Aorta (tissue), 5 donors: ENCODE measurements at regions not wholly inside any gene's neighbourhood (a gene's known extent, or its start where the extent isn't known, plus 50 kb on each side); places are given as distances from the start of the nearest gene placed in this dataset.

ENCODE experiments used
- ATAC-seq: fragments of 200-7000 bp; cut with Tn5 transposase; one replicate; pipeline ENCODE4 v1.9.1; 2022; ENCODE audit warnings: moderate library complexity; ENCODE audit not compliant: low FRiP score
- DNase-seq, 2 donors: peaks; one replicate each; pipeline ENCODE4 v3.0.0-alpha.2; 2020
- H3K27ac ChIP-seq, 2 donors: one replicate each; pipeline ENCODE4 v1.5.1; 2013; ENCODE audit warnings: low read length in 2 of 2, mild to moderate bottlenecking in 2 of 2, moderate library complexity in 2 of 2, control low read depth in 1 of 2, inconsistent platforms in 1 of 2, low read depth in 1 of 2
- H3K27me3 ChIP-seq, 2 donors: one replicate each; pipeline ENCODE4 v1.6.1; 2013; ENCODE audit warnings: control low read depth in 1 of 2, low read length in 1 of 2, mild to moderate bottlenecking in 1 of 2, moderate library complexity in 1 of 2; ENCODE audit not compliant: insufficient read depth in 2 of 2, control insufficient read depth in 1 of 2
- H3K36me3 ChIP-seq, 2 donors: one replicate each; pipeline ENCODE4 v1.6.1; 2013; ENCODE audit warnings: control low read depth in 1 of 2, low read length in 1 of 2, mild to moderate bottlenecking in 1 of 2; ENCODE audit not compliant: insufficient read depth in 2 of 2, control insufficient read depth in 1 of 2
- H3K4me1 ChIP-seq, 2 donors: one replicate each; pipeline ENCODE4 v1.6.1; 2013; ENCODE audit warnings: low read length in 2 of 2, control low read depth in 1 of 2, mild to moderate bottlenecking in 1 of 2, moderate library complexity in 1 of 2; ENCODE audit not compliant: insufficient read depth in 2 of 2, control insufficient read depth in 1 of 2
- H3K4me3 ChIP-seq, 2 donors: one replicate each; pipeline ENCODE4 v1.5.1; 2013; ENCODE audit warnings: low read length in 2 of 2, control low read depth in 1 of 2, mild to moderate bottlenecking in 1 of 2
- H3K9me3 ChIP-seq: one replicate; pipeline ENCODE4 v1.6.1; 2013; ENCODE audit warnings: mild to moderate bottlenecking, low read length; ENCODE audit not compliant: control insufficient read depth
- WGBS, 2 donors: extraction: QIAGEN DNeasy Blood & Tissue Kit; methylation state at CpG; one replicate each; pipeline ENCODE4 v1.1.7; 2013; 5-methylcytosine and 5-hydroxymethylcytosine counted together
- intact Hi-C, 2 donors: fragments of 100-400 bp; cut with DNase I; formaldehyde crosslinking; loops; one replicate each; pipeline versions ENCODE4 v1.14.2 to v1.15.0; 2022
- donor health status: healthy with polysubstance abuse.
- donor health status: Bipolar disorder and iron deficiency.
- donor health status: DM: no; HTN: no; CAD: no.
- donor health status: DM: no; HTN: no; CAD: no.
- donor health status: DM: yes; HTN: yes; CAD: no.

- DNase-seq (no peak), ATAC-seq (no peak)
- Histone ChIP-seq H3K4me3 (no peak overlapping the region), H3K27me3 (no peaks in the 10 kb centered on the region), H3K9me3 (peaks cover 2% of the 10 kb centered on the region), H3K4me1 (no peaks in the 10 kb centered on the region), H3K36me3 (no peaks in the 10 kb centered on the region), H3K27ac (no peak overlapping the region)
- intact Hi-C loops, result no loop called here
- 91 to 92% methylated on average over 4 of the region's 4 CpGs for WGBS, 2 donors
Measured at GRCh38 chr5:45101146-45101545, 292.4 kb downstream of the MRPS30 start.

GRCh38 chr5:45105491-45105994 is 296.8 kb downstream of the MRPS30 start:
- Histone ChIP-seq H3K36me3 (no peaks in the 10 kb centered on the region), H3K4me1 (no peaks in the 10 kb centered on the region), H3K4me3 (no peak overlapping the region), H3K27me3 (no peaks in the 10 kb centered on the region), H3K27ac (no peak overlapping the region), H3K9me3 (peaks cover 2% of the 10 kb centered on the region)
- intact Hi-C loops, result no loop called here
- no peak for DNase-seq
- no peak for ATAC-seq
- WGBS, 2 donors, result 68 to 81% methylated on average over 1 of the region's 1 CpG

GRCh38 chr5:45109062-45109461 is 300.3 kb downstream of the MRPS30 start:
- WGBS, 2 donors, result 46 to 56% methylated on average over 1 of the region's 1 CpG
- H3K36me3 ChIP-seq, result no peaks in the 10 kb centered on the region
- H3K27me3 ChIP-seq, result no peaks in the 10 kb centered on the region
- no peak for DNase-seq
- no peak overlapping the region for H3K27ac ChIP-seq
- no peaks in the 10 kb centered on the region for H3K4me1 ChIP-seq
- no peak overlapping the region for H3K4me3 ChIP-seq
- no peak for ATAC-seq
- intact Hi-C loops, result no loop called here
- H3K9me3 ChIP-seq, result no peaks in the 10 kb centered on the region

- no peak for ATAC-seq
- intact Hi-C loops, result no loop called here
- WGBS, 2 donors, result 56 to 64% methylated on average over 1 of the region's 1 CpG
- no peaks in the 10 kb centered on the region for H3K27me3 ChIP-seq
- no peaks in the 10 kb centered on the region for H3K9me3 ChIP-seq
- H3K4me3 ChIP-seq, result no peak overlapping the region
- H3K36me3 ChIP-seq, result no peaks in the 10 kb centered on the region
- H3K27ac ChIP-seq, result no peak overlapping the region
- no peak for DNase-seq
- no peaks in the 10 kb centered on the region for H3K4me1 ChIP-seq
Measured at GRCh38 chr5:45109636-45110035, 300.9 kb downstream of the MRPS30 start.

GRCh38 chr5:45110399-45110798 is 301.7 kb downstream of the MRPS30 start:
- DNase-seq (no peak), ATAC-seq (no peak)
- Histone ChIP-seq H3K4me1 (no peaks in the 10 kb centered on the region), H3K4me3 (no peak overlapping the region), H3K27me3 (no peaks in the 10 kb centered on the region), H3K27ac (no peak overlapping the region), H3K9me3 (no peaks in the 10 kb centered on the region), H3K36me3 (no peaks in the 10 kb centered on the region)
- 39 to 48% methylated on average over 1 of the region's 1 CpG for WGBS, 2 donors
- intact Hi-C loops, result no loop called here

GRCh38 chr5:45113726-45114125 is 305.0 kb downstream of the MRPS30 start:
- intact Hi-C loops, result no loop called here
- Histone ChIP-seq H3K4me3 (no peak overlapping the region), H3K9me3 (peaks cover 3% of the 10 kb centered on the region), H3K27me3 (no peaks in the 10 kb centered on the region), H3K36me3 (no peaks in the 10 kb centered on the region), H3K4me1 (no peaks in the 10 kb centered on the region), H3K27ac (no peak overlapping the region)
- ATAC-seq (no peak), DNase-seq (no peak)
- WGBS, 2 donors, result 61 to 63% methylated on average over 2 of the region's 2 CpGs

GRCh38 chr5:45132972-45133371 is 324.2 kb downstream of the MRPS30 start:
- intact Hi-C loops, result no loop called here
- H3K9me3 ChIP-seq, result no peaks in the 10 kb centered on the region
- ATAC-seq, result no peak
- H3K4me1 ChIP-seq, result no peaks in the 10 kb centered on the region
- H3K27ac ChIP-seq, result no peak overlapping the region
- H3K36me3 ChIP-seq, result no peaks in the 10 kb centered on the region
- DNase-seq, result no peak
- no peak overlapping the region for H3K4me3 ChIP-seq
- WGBS, 2 donors, result 38 to 43% methylated on average over 2 of the region's 2 CpGs
- H3K27me3 ChIP-seq, result no peaks in the 10 kb centered on the region

GRCh38 chr5:45162974-45163373 is 354.2 kb downstream of the MRPS30 start:
- ATAC-seq (no peak), DNase-seq (no peak)
- WGBS, 2 donors, result 33 to 34% methylated on average over 4 of the region's 4 CpGs

GRCh38 chr5:45171563-45171962 is 362.8 kb downstream of the MRPS30 start:
- 31 to 37% methylated on average over 1 of the region's 1 CpG for WGBS, 2 donors
- DNase-seq, result no peak
- intact Hi-C loops, result no loop called here
- no peaks in the 10 kb centered on the region for H3K9me3 ChIP-seq
- no peaks in the 10 kb centered on the region for H3K36me3 ChIP-seq
- no peaks in the 10 kb centered on the region for H3K27me3 ChIP-seq
- H3K4me1 ChIP-seq, result no peaks in the 10 kb centered on the region
- no peak for ATAC-seq
- no peak overlapping the region for H3K4me3 ChIP-seq
- H3K27ac ChIP-seq, result no peak overlapping the region

More at GRCh38 chr5:45162974-45163373, 354.2 kb downstream of the MRPS30 start:
- no peak overlapping the region for H3K4me3 ChIP-seq
- no peak overlapping the region for H3K27ac ChIP-seq
- H3K4me1 ChIP-seq, result no peaks in the 10 kb centered on the region
- no peaks in the 10 kb centered on the region for H3K27me3 ChIP-seq
- no peaks in the 10 kb centered on the region for H3K36me3 ChIP-seq
- peaks cover 1% of the 10 kb centered on the region for H3K9me3 ChIP-seq
- intact Hi-C loops, result no loop called here
